NB4 (cell line): ENCODE measurements at regions not wholly inside any gene's neighbourhood (a gene's known extent, or its start where the extent isn't known, plus 50 kb on each side); places are given as distances from the start of the nearest gene placed in this dataset.

Source experiments
- MYC ChIP-seq: IDR thresholded peaks from 2 replicates; pipeline ENCODE4 v1.6.1; 2011; ENCODE audit warnings: low read depth, low read length
- POLR2A ChIP-seq: IDR thresholded peaks from 2 replicates; pipeline ENCODE4 v1.6.1; 2011; ENCODE audit warnings: mild to moderate bottlenecking; ENCODE audit not compliant: insufficient read length; ENCODE audit errors: extremely low read depth
- TF ChIP-seq, protein P1 (sequence below): IDR thresholded peaks from one replicate; pipeline ENCODE4 v1.5.1; 2012; ENCODE audit warnings: low read depth, low read length
- TF ChIP-seq, protein P2 (sequence below): IDR thresholded peaks from 2 replicates; pipeline ENCODE4 v1.6.1; 2011; ENCODE audit warnings: low read depth, low read length

DNA sequence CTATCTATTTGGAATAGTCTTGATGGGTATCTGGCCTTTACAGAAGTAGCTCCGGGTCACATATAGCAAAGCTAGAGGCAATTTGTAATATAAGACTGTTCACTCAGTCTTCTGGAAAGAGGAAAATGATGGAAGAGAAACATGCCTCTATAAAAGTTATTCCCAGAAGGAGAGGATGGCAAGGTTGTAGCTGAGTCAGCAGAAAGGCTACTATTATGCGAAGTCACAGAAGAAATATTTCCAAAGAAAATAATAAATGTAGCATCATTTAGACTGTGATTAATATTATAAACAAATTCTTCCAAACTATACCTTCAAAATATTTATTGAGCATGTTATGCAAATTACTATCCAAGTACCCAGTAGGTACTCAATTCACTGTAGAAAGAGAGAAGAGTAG is 1027.7 kb upstream of the TMEFF2 start:
- no peak for TF ChIP-seq POLR2A
- TF ChIP-seq, protein P1, sequence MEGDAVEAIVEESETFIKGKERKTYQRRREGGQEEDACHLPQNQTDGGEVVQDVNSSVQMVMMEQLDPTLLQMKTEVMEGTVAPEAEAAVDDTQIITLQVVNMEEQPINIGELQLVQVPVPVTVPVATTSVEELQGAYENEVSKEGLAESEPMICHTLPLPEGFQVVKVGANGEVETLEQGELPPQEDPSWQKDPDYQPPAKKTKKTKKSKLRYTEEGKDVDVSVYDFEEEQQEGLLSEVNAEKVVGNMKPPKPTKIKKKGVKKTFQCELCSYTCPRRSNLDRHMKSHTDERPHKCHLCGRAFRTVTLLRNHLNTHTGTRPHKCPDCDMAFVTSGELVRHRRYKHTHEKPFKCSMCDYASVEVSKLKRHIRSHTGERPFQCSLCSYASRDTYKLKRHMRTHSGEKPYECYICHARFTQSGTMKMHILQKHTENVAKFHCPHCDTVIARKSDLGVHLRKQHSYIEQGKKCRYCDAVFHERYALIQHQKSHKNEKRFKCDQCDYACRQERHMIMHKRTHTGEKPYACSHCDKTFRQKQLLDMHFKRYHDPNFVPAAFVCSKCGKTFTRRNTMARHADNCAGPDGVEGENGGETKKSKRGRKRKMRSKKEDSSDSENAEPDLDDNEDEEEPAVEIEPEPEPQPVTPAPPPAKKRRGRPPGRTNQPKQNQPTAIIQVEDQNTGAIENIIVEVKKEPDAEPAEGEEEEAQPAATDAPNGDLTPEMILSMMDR: no peak
- TF ChIP-seq MYC: no peak
- TF ChIP-seq, protein P2, sequence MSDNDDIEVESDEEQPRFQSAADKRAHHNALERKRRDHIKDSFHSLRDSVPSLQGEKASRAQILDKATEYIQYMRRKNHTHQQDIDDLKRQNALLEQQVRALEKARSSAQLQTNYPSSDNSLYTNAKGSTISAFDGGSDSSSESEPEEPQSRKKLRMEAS: no peak
